GM12874 (cell line): ENCODE measurements at regions not wholly inside any gene's neighbourhood (a gene's known extent, or its start where the extent isn't known, plus 50 kb on each side); places are given as distances from the start of the nearest gene placed in this dataset.

Experiments
- TF ChIP-seq, protein P1 (sequence below): IDR thresholded peaks from 2 replicates; pipeline ENCODE4 v1.5.1; 2011; ENCODE audit warnings: low read depth, mild to moderate bottlenecking, control low read depth, low read length, moderate library complexity; ENCODE audit not compliant: insufficient read depth

DNA sequence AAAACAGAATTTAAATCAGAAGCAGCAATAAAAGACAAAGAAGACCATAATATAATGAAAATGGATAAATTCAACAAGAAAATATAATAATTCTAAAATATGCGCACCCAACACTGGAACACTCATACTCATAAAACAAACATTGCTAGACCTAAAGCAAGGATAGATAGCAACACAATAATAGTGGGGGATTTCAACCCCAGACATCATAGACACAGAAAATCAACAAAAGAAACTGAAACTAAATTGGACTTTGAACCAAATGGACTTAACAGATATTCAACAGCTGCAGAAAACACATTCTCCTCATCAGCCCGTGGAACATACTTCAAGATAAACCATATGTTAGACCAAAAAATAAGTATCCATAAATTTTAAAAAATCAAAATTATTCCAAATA lies 1552.6 kb downstream of the C4orf33 start:
- TF ChIP-seq, protein P1, sequence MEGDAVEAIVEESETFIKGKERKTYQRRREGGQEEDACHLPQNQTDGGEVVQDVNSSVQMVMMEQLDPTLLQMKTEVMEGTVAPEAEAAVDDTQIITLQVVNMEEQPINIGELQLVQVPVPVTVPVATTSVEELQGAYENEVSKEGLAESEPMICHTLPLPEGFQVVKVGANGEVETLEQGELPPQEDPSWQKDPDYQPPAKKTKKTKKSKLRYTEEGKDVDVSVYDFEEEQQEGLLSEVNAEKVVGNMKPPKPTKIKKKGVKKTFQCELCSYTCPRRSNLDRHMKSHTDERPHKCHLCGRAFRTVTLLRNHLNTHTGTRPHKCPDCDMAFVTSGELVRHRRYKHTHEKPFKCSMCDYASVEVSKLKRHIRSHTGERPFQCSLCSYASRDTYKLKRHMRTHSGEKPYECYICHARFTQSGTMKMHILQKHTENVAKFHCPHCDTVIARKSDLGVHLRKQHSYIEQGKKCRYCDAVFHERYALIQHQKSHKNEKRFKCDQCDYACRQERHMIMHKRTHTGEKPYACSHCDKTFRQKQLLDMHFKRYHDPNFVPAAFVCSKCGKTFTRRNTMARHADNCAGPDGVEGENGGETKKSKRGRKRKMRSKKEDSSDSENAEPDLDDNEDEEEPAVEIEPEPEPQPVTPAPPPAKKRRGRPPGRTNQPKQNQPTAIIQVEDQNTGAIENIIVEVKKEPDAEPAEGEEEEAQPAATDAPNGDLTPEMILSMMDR: no peak

DNA sequence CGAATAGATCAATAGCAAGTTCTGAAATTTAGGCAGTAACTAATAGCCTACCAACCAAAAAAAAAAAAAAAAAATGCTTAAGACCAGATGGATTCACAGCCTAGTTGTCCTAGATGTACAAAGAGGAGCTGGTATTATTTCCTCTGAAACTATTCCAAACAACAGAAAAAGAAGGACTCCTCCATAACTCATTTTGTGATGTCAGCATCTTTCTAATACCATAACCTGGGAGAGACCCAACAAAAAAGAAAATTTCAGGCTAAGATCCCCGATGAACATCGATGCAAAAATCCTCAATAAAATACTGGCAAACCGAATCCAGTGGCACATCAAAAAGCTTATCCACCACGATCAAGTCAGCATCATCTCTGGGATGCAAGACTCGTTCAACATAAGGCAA lies 1557.9 kb downstream of the C4orf33 start:
- TF ChIP-seq, protein P1: no peak

DNA sequence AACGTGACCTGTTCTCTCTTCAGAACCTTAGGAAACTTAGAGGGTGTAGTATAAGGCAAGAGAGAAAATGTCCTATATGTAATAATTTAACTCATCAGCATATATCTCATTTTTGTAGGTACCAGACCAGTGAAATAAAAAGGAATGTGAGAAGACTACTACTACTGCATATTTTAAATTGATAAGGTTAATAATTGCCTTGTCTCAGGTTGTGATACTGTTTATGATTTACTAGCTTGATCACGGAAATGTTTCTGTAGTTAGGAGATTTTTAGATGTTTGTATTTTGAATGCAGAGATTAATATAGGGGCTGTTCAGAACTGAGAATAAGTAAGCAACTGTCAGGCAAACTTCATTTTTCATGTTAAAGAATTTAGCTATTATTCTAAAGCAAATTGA lies 1563.4 kb downstream of the C4orf33 start:
- TF ChIP-seq, protein P1: no peak

DNA sequence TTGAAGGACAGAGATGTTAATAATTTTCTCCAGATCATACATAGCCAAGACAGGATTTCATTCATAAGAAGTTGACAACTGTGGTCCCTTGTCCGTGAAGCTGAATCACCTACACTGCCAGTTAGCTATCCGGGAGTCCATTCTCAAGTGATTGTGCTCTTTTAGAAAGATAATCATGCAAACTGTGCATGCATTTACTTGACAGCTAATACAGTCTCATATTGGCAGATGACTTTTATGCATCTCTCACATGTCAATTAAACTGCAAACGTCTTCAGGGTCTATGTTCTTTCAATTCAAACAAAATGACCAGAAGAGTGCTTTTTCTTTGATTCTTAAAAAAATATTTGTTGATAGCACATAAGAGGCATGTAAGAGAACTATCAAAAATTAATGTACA lies 1572.9 kb downstream of the C4orf33 start:
- TF ChIP-seq, protein P1: no peak

DNA sequence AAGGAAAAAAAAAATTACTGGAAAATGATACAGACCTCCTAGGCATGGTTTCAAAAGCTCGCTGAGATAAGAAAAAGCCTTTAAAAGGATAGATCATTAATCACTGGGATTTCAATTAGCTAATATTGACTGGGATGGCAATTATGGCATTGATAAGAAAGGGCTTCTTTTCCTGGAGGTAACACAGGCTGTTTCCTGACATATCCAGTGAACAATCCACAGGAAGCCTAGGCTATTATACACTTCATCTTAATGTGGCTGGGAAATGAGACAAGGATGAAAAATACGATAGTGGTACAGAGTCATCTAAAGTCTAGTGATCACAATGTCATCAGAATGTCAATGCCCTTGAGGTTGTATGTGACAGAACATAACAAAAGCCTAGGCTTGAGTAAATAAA lies 1579.3 kb downstream of the C4orf33 start:
- TF ChIP-seq, protein P1: no peak

DNA sequence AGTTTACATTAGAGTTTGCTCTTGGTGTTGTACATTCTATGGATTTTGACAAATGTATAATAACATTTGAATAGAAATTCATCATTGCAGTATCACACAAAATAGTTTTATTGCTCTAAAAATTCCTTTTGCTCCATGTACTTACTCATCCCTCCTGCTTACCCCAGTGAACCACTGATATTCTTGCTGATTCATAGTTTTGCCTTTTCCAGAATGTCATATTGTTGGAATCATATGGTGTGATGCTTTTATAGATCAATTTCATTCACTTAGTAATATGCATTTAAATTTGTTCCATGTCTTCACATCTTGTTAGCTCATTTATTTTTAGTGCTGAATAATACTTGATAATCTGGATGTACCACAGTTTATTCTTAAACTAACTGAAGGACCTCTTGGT lies 1593.2 kb downstream of the C4orf33 start:
- TF ChIP-seq, protein P1: no peak

DNA sequence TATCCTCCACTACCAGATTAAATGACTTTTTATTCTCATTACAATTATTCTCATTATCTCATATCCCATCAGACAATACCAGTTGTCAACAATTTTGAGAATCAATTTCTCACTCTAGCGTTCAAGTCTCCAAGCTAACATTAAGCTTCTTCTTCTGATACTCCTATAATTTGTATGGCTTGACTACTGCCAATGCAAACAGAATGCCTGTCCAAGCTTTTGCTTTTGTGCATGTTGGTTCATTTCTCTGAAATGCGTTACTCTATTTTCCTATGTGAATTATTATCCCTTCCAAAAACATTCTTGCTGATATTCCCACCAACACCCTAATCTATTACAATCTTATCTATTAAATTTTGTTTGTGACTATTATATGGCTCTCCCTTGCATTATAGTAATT lies 1602.3 kb downstream of the C4orf33 start:
- TF ChIP-seq, protein P1: no peak

DNA sequence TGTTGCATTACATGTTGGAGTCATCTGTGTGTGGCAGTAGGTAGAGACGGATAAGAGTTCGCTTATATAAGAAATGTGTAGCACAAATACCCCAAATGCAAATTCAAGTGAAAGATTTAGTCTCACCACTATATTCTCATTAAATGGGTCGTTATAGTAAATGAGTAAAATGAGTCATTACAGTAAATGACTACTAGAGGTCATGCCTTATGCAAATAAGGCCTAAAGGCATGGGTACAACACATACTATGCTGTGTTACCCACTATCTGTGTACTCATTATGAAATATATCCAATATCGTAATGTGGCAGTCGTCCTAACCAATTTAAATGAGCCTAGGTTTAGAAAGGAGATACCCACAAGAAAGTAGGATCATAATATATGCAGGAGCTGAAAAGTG lies 1603.1 kb downstream of the C4orf33 start:
- TF ChIP-seq, protein P1: no peak
